ENCODE measurements at regions not wholly inside any gene's neighbourhood (a gene's known extent, or its start where the extent isn't known, plus 50 kb on each side); places are given as distances from the start of the nearest gene placed in this dataset.

- H3K9ac ChIP-seq (ENCODE audit: low read depth, low read length): no peak overlapping the region
- H4K20me1 ChIP-seq (ENCODE audit: insufficient read depth, low read length): no peaks in the 10 kb centered on the region
- no peaks in the 10 kb centered on the region for H3K9me3 ChIP-seq (ENCODE audit: control insufficient read depth, insufficient read depth, low read length)
- no peak overlapping the region for H2AK5ac ChIP-seq (ENCODE audit: low read depth, low read length)
- H3K18ac ChIP-seq (ENCODE audit: low read depth, low read length): no peak overlapping the region
- no peak overlapping the region for H3K27ac ChIP-seq (ENCODE audit: insufficient read depth, low read length)
- TF ChIP-seq SMC3 (IDR thresholded peaks at IDR 0.05; ENCODE audit: low read depth, low read length) (no peak), CTCF (conservative IDR thresholded peaks at IDR 0.05; ENCODE audit: low read depth, low read length) (no peak), CHD1 (IDR thresholded peaks at IDR 0.05; ENCODE audit: low read depth, low read length) (no peak), POLR2A (IDR thresholded peaks at IDR 0.05; ENCODE audit: low read depth, low read length) (no peak)
- DNase-seq: no peak
- H3K9me1 ChIP-seq (ENCODE audit: insufficient read depth, low read length): no peaks in the 10 kb centered on the region
- dilution Hi-C loops (cut with HindIII; ENCODE audit: low sequenced_read_pairs, unreplicated experiment) (no loop called here), intact Hi-C loops (cut with micrococcal nuclease) (no loop called here), in situ Hi-C loops (cut with MboI; ENCODE audit: low sequenced_read_pairs) (no loop called here)
- no peaks in the 10 kb centered on the region for H3K79me1 ChIP-seq (ENCODE audit: low read depth in 1 of 2, low read length in 2 of 2)
- H3K27me3 ChIP-seq (ENCODE audit: control insufficient read depth, insufficient read depth, low read length): no peaks in the 10 kb centered on the region
- no peaks in the 10 kb centered on the region for H3K36me3 ChIP-seq (ENCODE audit: control insufficient read depth, insufficient read depth, low read length)
- no peak overlapping the region for H3K4me2 ChIP-seq (ENCODE audit: low read depth, low read length)
- H4K91ac ChIP-seq (ENCODE audit: insufficient read depth, low read depth, low read length): no peak overlapping the region
- no peak overlapping the region for H3K56ac ChIP-seq (ENCODE audit: extremely low read depth, insufficient read depth, low read length)
- H4K8ac ChIP-seq (ENCODE audit: low read depth in 2 of 2, low read length in 2 of 2): no peak overlapping the region
- ChIA-PET CTCF (no interaction called here), POLR2A (ENCODE audit: unreplicated experiment) (no interaction called here)
- no peak overlapping the region for H2BK120ac ChIP-seq (ENCODE audit: low read depth, low read length)
- no peak overlapping the region for H2AFZ ChIP-seq (replicated peaks; ENCODE audit: low read length, poor library complexity)
- H3K4me3 ChIP-seq (ENCODE audit: insufficient read depth, low read depth, low read length): no peak overlapping the region
- H2BK20ac ChIP-seq (ENCODE audit: low read depth, low read length): no peak overlapping the region
- H3K14ac ChIP-seq (replicated peaks; ENCODE audit: low read depth, low read length): no peak overlapping the region
- H4K5ac ChIP-seq (ENCODE audit: low read depth, low read length): no peak overlapping the region
- H3K23ac ChIP-seq (ENCODE audit: low read depth, low read length): no peak overlapping the region
- H3K4me1 ChIP-seq (ENCODE audit: control insufficient read depth, insufficient read depth, low read length): no peaks in the 10 kb centered on the region
- BruUV-seq (replicated peaks): no TSS peak
- H2AK9ac ChIP-seq (replicated peaks; ENCODE audit: low read depth, low read length, poor library complexity): no peak overlapping the region
- H2BK5ac ChIP-seq (ENCODE audit: low read depth, low read length, poor library complexity, severe bottlenecking): no peak overlapping the region
- no peak for ATAC-seq (ENCODE audit: low read depth)
- no peak overlapping the region for H2BK15ac ChIP-seq (ENCODE audit: low read depth, low read length)
- no peak overlapping the region for H3K4ac ChIP-seq (ENCODE audit: low read depth, low read length)
Measured at GRCh38 chr10:109780997-109781396, 142.3 kb downstream of the XPNPEP1 start.

Data from IMR-90 (cell line).